NCI-H226 (cell line): ENCODE measurements at regions not wholly inside any gene's neighbourhood (a gene's known extent, or its start where the extent isn't known, plus 50 kb on each side); places are given as distances from the start of the nearest gene placed in this dataset.

Experiments
- DNase-seq: peaks from one replicate; pipeline ENCODE4 v3.0.0-alpha.2; 2015

- no peak for DNase-seq
Measured at GRCh38 chr4:122203407-122203806, 51.3 kb downstream of the BLTP1 start.

- no peak for DNase-seq
Measured at GRCh38 chr4:122205687-122206086, 53.6 kb downstream of the BLTP1 start.

- no peak for DNase-seq
Measured at GRCh38 chr4:122212880-122213279, 60.7 kb downstream of the BLTP1 start.

- DNase-seq: no peak
Measured at GRCh38 chr4:122218762-122219161, 66.6 kb downstream of the BLTP1 start.

- DNase-seq: no peak
Measured at GRCh38 chr4:122219356-122219755, 67.2 kb downstream of the BLTP1 start.

GRCh38 chr4:122221322-122221721, 69.2 kb downstream of the BLTP1 start:
- no peak for DNase-seq

- DNase-seq: no peak
Measured at GRCh38 chr4:122224348-122224747, 72.2 kb downstream of the BLTP1 start.

- DNase-seq: no peak
Measured at GRCh38 chr4:122227202-122227601, 75.1 kb downstream of the BLTP1 start.

GRCh38 chr4:122229857-122230256, 77.7 kb downstream of the BLTP1 start:
- no peak for DNase-seq

GRCh38 chr4:122232633-122233032, 80.5 kb downstream of the BLTP1 start:
- no peak for DNase-seq

- no peak for DNase-seq
Measured at GRCh38 chr4:122234686-122235085, 82.6 kb downstream of the BLTP1 start.

- DNase-seq: no peak
Measured at GRCh38 chr4:122243785-122244184, 91.7 kb downstream of the BLTP1 start.

GRCh38 chr4:122244764-122245163, 92.6 kb downstream of the BLTP1 start:
- DNase-seq: no peak

- DNase-seq: no peak
Measured at GRCh38 chr4:122246551-122246950, 94.4 kb downstream of the BLTP1 start.

GRCh38 chr4:122249357-122249756, 97.2 kb downstream of the BLTP1 start:
- DNase-seq: no peak

GRCh38 chr4:122252584-122252983, 100.5 kb downstream of the BLTP1 start:
- no peak for DNase-seq

GRCh38 chr4:122259849-122260248, 107.7 kb downstream of the BLTP1 start:
- no peak for DNase-seq

- DNase-seq: no peak
Measured at GRCh38 chr4:122276359-122276758, 102.5 kb upstream of the ADAD1 start.

- DNase-seq: no peak
Measured at GRCh38 chr4:122278976-122279375, 99.8 kb upstream of the ADAD1 start.

GRCh38 chr4:122279670-122280069, 99.1 kb upstream of the ADAD1 start:
- no peak for DNase-seq

- DNase-seq: no peak
Measured at GRCh38 chr4:122285285-122285684, 93.5 kb upstream of the ADAD1 start.

- DNase-seq: no peak
Measured at GRCh38 chr4:122293374-122294365, 85.1 kb upstream of the ADAD1 start.

GRCh38 chr4:122297694-122298093, 81.1 kb upstream of the ADAD1 start:
- DNase-seq: no peak

GRCh38 chr4:122300776-122301175, 78.0 kb upstream of the ADAD1 start:
- DNase-seq: no peak

- no peak for DNase-seq
Measured at GRCh38 chr4:122305853-122306252, 73.0 kb upstream of the ADAD1 start.
